Neural cell (in vitro differentiated cells): ENCODE measurements at regions not wholly inside any gene's neighbourhood (a gene's known extent, or its start where the extent isn't known, plus 50 kb on each side); places are given as distances from the start of the nearest gene placed in this dataset.

Experiments used
- CTCF ChIP-seq: fragments of 450-650 bp; IDR thresholded peaks from 2 replicates; pipeline ENCODE4 v1.5.1; 2014; ENCODE audit warnings: antibody characterized with exemption, mild to moderate bottlenecking, moderate library complexity; ENCODE audit not compliant: poor library complexity, severe bottlenecking
- EP300 ChIP-seq: fragments of 450-650 bp; conservative IDR thresholded peaks from 2 replicates; pipeline ENCODE4 v1.6.1; 2014; ENCODE audit warnings: antibody characterized with exemption, mild to moderate bottlenecking, moderate library complexity; ENCODE audit not compliant: poor library complexity, severe bottlenecking
- EZH2 ChIP-seq: fragments of 200-600, 300-800 bp; shearing (Covaris generic), sonication (generic); IDR thresholded peaks from 2 replicates; pipeline ENCODE4 v1.6.1; 2014; ENCODE audit warnings: antibody characterized with exemption, low read length, borderline replicate concordance, mild to moderate bottlenecking; ENCODE audit not compliant: insufficient read depth, poor library complexity, severe bottlenecking
- MXI1 ChIP-seq: fragments of 450-650 bp; conservative IDR thresholded peaks from 2 replicates; pipeline ENCODE4 v1.6.1; 2014; ENCODE audit warnings: antibody characterized with exemption, mild to moderate bottlenecking; ENCODE audit not compliant: poor library complexity, severe bottlenecking
- POLR2AphosphoS5 ChIP-seq: IDR thresholded peaks from 2 replicates; pipeline ENCODE4 v1.6.1; 2012
- RAD21 ChIP-seq: fragments of 450-650 bp; conservative IDR thresholded peaks from 2 replicates; pipeline ENCODE4 v1.6.1; 2014; ENCODE audit warnings: antibody characterized with exemption, mild to moderate bottlenecking, moderate library complexity
- SMC3 ChIP-seq: fragments of 450-650 bp; conservative IDR thresholded peaks from 2 replicates; pipeline ENCODE4 v1.6.1; 2014; ENCODE audit warnings: antibody characterized with exemption, mild to moderate bottlenecking, moderate library complexity; ENCODE audit not compliant: poor library complexity
- TAF1 ChIP-seq: IDR thresholded peaks from 2 replicates; pipeline ENCODE4 v1.6.1; 2012; ENCODE audit warnings: low read depth
- TF ChIP-seq, protein P1 (sequence below): IDR thresholded peaks from 2 replicates; pipeline ENCODE4 v1.6.1; 2012; ENCODE audit warnings: borderline replicate concordance

GRCh38 chr3:161557445-161558150, 61.0 kb downstream of the OTOL1 start:
- TF ChIP-seq CTCF (no peak), SMC3 (no peak), MXI1 (no peak), EP300 (no peak), EZH2 (no peak), POLR2AphosphoS5 (no peak), RAD21 (no peak), TAF1 (no peak)
- TF ChIP-seq, protein P1, sequence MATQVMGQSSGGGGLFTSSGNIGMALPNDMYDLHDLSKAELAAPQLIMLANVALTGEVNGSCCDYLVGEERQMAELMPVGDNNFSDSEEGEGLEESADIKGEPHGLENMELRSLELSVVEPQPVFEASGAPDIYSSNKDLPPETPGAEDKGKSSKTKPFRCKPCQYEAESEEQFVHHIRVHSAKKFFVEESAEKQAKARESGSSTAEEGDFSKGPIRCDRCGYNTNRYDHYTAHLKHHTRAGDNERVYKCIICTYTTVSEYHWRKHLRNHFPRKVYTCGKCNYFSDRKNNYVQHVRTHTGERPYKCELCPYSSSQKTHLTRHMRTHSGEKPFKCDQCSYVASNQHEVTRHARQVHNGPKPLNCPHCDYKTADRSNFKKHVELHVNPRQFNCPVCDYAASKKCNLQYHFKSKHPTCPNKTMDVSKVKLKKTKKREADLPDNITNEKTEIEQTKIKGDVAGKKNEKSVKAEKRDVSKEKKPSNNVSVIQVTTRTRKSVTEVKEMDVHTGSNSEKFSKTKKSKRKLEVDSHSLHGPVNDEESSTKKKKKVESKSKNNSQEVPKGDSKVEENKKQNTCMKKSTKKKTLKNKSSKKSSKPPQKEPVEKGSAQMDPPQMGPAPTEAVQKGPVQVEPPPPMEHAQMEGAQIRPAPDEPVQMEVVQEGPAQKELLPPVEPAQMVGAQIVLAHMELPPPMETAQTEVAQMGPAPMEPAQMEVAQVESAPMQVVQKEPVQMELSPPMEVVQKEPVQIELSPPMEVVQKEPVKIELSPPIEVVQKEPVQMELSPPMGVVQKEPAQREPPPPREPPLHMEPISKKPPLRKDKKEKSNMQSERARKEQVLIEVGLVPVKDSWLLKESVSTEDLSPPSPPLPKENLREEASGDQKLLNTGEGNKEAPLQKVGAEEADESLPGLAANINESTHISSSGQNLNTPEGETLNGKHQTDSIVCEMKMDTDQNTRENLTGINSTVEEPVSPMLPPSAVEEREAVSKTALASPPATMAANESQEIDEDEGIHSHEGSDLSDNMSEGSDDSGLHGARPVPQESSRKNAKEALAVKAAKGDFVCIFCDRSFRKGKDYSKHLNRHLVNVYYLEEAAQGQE: no peak
